ENCODE measurements at regions not wholly inside any gene's neighbourhood (a gene's known extent, or its start where the extent isn't known, plus 50 kb on each side); places are given as distances from the start of the nearest gene placed in this dataset.

- TF ChIP-seq POLR2A (IDR thresholded peaks at IDR 0.05) (no peak), CTCF (IDR thresholded peaks at IDR 0.05) (no peak)
These were observed 294.9 kb downstream of the GLRX3 start for GRCh38 chr10:130430852-130431704.

Measured in Peyer's patch (tissue), 4 donors.